AG04449 (cell line): ENCODE measurements at regions not wholly inside any gene's neighbourhood (a gene's known extent, or its start where the extent isn't known, plus 50 kb on each side); places are given as distances from the start of the nearest gene placed in this dataset.
"Not testable (repeated sequence)": the region's sequence is repeated elsewhere in the genome, so short reads cannot be mapped to it uniquely, and the experiment has no call there.

Experiments
- CTCF ChIA-PET: fragments of 350-600 bp; formaldehyde crosslinking; extraction: SDS; loops from one replicate; lab custom pipeline; 2021; ENCODE audit warnings: antibody characterized with exemption; lab: Yijun Ruan, JAX
- POLR2A ChIA-PET: fragments of 400-600, 350-600 bp; formaldehyde crosslinking; extraction: SDS; loops from one replicate; lab custom pipeline; 2020; ENCODE audit warnings: antibody characterized with exemption, inconsistent platforms; lab: Yijun Ruan, JAX
- DNase-seq: peaks from one replicate; pipeline ENCODE4 v3.0.0-alpha.2; 2010; ENCODE audit warnings: low read depth, low spot score
- H3K4me3 ChIP-seq: 2 replicates; pipeline ENCODE4 v1.5.1; 2011; ENCODE audit warnings: low read depth, mild to moderate bottlenecking, control low read depth, low read length
- TF ChIP-seq, protein P1 (sequence below): IDR thresholded peaks from one replicate; pipeline ENCODE4 v1.5.1; 2011; ENCODE audit warnings: mild to moderate bottlenecking, moderate library complexity, low read length, control low read depth, inconsistent platforms; ENCODE audit not compliant: insufficient read depth; ENCODE audit errors: missing control alignments

DNA sequence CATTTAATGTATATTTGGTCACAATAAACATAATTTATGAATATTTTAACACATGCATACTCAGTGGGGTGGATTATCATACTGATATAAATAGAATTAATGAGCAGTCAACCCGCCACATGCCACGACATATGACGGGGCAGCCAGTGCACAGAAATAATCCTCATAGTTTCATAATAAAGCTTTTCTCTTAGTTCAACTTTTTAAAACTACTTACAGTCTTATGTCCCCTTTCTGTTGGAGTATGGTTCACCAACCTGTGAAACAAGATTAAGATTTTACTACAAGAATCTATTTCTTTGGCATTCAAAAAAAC lies 75.6 kb upstream of the ETAA1 start:
- CTCF ChIA-PET = interaction anchor here (1.2 to 2.0 kb wide), 3 partner anchors 99 to 893 kb away, joined by 3 to 5 read pairs (median 4); no protein-coding TSS in a partner anchor
- POLR2A ChIA-PET = no interaction called here
- no peak overlapping the region for H3K4me3 ChIP-seq
- DNase-seq = no peak
- TF ChIP-seq, protein P1, sequence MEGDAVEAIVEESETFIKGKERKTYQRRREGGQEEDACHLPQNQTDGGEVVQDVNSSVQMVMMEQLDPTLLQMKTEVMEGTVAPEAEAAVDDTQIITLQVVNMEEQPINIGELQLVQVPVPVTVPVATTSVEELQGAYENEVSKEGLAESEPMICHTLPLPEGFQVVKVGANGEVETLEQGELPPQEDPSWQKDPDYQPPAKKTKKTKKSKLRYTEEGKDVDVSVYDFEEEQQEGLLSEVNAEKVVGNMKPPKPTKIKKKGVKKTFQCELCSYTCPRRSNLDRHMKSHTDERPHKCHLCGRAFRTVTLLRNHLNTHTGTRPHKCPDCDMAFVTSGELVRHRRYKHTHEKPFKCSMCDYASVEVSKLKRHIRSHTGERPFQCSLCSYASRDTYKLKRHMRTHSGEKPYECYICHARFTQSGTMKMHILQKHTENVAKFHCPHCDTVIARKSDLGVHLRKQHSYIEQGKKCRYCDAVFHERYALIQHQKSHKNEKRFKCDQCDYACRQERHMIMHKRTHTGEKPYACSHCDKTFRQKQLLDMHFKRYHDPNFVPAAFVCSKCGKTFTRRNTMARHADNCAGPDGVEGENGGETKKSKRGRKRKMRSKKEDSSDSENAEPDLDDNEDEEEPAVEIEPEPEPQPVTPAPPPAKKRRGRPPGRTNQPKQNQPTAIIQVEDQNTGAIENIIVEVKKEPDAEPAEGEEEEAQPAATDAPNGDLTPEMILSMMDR = no peak

DNA sequence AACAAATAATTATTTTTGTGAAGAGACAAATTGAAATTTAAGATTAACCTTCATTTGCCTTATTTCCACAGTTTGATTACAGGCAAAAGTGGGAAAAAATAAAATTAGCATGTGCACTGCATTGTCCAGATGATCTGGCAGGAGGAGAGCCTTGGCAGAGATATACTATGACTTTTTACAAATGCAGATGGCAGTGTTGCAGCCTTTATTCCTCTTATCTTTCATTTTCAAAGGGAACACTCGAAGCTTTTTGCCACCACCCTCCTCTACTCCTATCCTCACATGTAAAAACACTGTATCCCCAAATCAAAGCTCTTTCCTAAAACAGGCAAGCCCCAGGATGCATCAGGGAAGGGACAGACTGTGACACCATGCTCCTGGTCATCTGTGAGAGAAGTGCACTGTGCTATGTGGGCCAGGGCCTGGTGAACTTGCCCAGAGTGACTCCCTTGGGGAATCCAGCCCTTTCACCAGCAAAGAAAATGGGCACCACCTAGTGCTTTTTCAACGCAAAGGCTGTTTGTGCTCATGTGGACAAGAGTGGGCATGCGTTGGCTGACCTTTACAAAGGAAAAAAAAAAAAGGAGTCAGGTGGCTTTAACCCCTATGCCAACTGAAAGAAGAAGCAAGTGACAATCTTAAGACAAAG lies 74.7 kb upstream of the ETAA1 start:
- CTCF ChIA-PET = interaction anchor here (1.1 to 2.0 kb wide), 3 partner anchors 9 to 894 kb away, joined by 3 to 5 read pairs (median 4); no protein-coding TSS in a partner anchor
- H3K4me3 ChIP-seq = no peak overlapping the region
- POLR2A ChIA-PET = no interaction called here
- no peak for DNase-seq
- TF ChIP-seq, protein P1 = peak; percentile 20

DNA sequence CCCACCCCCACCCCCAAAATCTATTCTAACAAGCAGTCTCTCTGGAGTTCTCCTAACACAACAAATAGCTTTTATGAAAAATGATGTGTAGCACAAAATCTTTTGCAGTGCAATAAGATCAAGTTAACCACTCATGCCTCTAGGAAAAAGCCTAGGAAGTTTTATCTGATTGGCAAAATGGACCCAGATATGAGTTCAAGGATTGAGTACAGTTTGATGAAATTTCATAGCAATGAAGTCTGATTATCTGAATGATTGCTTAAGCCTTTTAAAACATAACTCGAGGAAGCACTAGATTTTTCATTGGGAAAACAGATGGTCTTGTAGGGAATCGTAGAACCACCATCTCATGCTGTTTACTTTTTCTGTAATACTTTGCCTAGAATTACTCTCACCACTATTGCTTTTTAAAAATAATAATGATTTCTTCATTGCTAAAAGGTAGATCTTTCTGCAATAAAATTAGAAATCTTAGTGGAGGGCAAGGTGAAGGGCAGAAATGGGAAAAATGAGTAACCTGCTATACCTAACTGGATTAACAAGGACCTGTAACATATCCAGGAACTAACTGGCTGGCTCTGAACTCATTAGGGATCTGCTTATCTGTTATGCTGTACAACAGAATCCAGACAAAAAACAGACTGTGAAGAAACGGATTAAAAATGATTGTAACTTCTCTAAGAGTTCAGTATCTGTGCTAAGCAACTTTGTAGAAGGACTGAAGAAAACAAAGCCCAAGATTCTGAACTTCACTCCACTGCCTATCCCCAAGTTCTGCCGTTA lies 73.7 kb upstream of the ETAA1 start:
- no peak for DNase-seq
- TF ChIP-seq, protein P1 = no peak
- no peak overlapping the region for H3K4me3 ChIP-seq
- CTCF ChIA-PET = interaction anchor here (0.6 kb wide), 1 partner anchor 50 kb away, joined by 3 read pairs; no protein-coding TSS in a partner anchor
- POLR2A ChIA-PET = no interaction called here

DNA sequence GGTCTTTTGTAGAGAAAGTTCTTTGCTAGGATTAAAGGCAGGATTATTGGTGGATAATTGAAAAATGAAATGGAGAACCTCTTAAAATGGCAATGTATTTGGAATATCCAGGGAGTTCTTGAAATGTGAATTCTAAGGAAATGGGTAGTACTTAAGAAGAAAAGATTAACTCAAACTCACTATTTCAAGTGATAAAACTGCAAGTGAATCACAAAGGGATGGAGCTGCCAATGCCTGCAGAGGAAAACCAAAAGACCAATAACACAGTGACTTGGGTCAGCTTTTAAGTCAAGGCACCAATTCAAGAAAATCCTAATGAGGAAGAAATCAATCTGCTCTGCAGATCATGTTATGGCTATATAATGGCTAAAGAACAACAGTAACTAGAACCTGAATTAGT lies 67.6 kb upstream of the ETAA1 start:
- ChIA-PET POLR2A (no interaction called here), CTCF (no interaction called here)
- no peak for DNase-seq
- no peak overlapping the region for H3K4me3 ChIP-seq
- TF ChIP-seq, protein P1 = no peak

DNA sequence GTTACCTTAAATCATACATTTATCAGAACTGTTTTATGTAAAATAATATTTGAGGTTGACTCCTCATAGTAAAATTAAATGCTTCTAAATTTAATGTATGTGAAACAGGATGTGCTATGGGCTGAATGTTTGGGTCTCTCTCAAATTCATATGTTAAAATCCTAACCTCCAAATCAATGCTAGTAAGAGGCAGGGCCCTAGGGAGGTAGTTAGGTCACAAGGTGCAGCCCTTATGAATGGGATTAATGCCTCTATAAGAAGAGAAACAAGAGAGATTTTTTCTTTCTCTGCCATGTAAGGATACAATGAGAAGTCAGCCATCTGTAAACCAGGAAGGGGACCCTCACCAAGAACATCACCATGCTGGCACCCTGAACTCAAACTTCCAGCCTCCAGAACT lies 67.2 kb upstream of the ETAA1 start:
- DNase-seq = no peak
- POLR2A ChIA-PET = no interaction called here
- H3K4me3 ChIP-seq = no peak overlapping the region
- CTCF ChIA-PET = no interaction called here
- TF ChIP-seq, protein P1 = no peak

DNA sequence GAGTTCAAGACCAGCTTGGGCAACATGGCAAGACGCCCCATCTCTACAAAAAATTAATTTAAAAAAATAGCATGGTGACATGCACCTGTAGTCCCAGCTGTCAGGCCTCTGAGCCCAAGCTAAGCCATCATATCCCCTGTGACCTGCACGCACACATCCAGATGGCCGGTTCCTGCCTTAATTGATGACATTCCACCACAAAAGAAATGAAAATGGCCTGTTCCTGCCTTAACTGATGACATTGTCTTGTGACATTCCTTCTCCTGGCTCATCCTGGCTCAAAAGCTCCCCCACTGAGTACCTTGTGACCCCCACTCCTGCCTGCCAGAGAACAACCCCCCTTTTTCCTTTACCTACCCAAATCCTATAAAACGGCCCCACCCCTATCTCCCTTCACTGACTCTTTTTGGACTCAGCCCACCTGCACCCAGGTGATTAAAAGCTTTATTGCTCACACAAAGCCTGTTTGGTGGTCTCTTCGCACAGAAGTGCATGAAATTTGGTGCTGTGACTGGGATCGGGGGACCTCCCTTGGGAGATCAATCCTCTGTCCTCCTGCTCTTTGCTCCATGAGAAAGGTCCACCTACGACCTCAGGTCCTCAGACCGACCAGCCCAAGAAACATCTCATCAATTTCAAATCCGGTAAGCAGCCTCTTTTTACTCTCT lies 65.6 kb upstream of the ETAA1 start:
- DNase-seq, POLR2A ChIA-PET, H3K4me3 ChIP-seq: not testable (repeated sequence)
- CTCF ChIA-PET = interaction anchor here (1.2 kb wide), 1 partner anchor 9 kb away, joined by 3 read pairs; no protein-coding TSS in a partner anchor
